Esophagus muscularis mucosa (tissue), 4 donors: ENCODE measurements at regions not wholly inside any gene's neighbourhood (a gene's known extent, or its start where the extent isn't known, plus 50 kb on each side); places are given as distances from the start of the nearest gene placed in this dataset.
"Not testable (repeated sequence)": the region's sequence is repeated elsewhere in the genome, so short reads cannot be mapped to it uniquely, and the experiment has no call there.

Source experiments
- DNase-seq: peaks from one replicate; pipeline ENCODE4 v3.0.0-alpha.2; 2017; ENCODE audit errors: extremely low spot score
- H3K27ac ChIP-seq, 4 donors: fragments of 200-600 bp; sonication (generic); replicated peaks in 1 of 4; 1 replicate in 3 of 4; 2 replicates in 1 of 4; pipeline ENCODE4 v1.5.1; 2016 to 2019; ENCODE audit warnings: mild to moderate bottlenecking in 1 of 4
- H3K27me3 ChIP-seq, 4 donors: fragments of 200-600 bp; sonication (generic); one replicate each; pipeline versions ENCODE4 v1.5.1 to v1.6.0; 2016 to 2019
- H3K36me3 ChIP-seq, 4 donors: fragments of 200-600 bp; sonication (generic); one replicate each; pipeline ENCODE4 v1.5.1; 2016 to 2019
- H3K4me1 ChIP-seq, 4 donors: fragments of 200-600 bp; sonication (generic); one replicate each; pipeline ENCODE4 v1.5.1; 2016 to 2019
- H3K4me3 ChIP-seq, 4 donors: fragments of 200-600 bp; sonication (generic); 1 replicate in 2 of 4; 2 replicates in 2 of 4; pipeline ENCODE4 v1.5.1; 2016 to 2019; ENCODE audit warnings: mild to moderate bottlenecking in 4 of 4, moderate library complexity in 1 of 4
- H3K9me3 ChIP-seq, 4 donors: fragments of 200-600 bp; sonication (generic); 1 replicate in 3 of 4; 2 replicates in 1 of 4; pipeline ENCODE4 v1.5.1; 2016 to 2019
- EP300 ChIP-seq: sonication (generic); formaldehyde crosslinking; IDR thresholded peaks from one replicate; pipeline ENCODE4 v1.6.1; 2017; ENCODE audit warnings: antibody characterized with exemption
- POLR2A ChIP-seq: fragments of 450-650 bp; IDR thresholded peaks from one replicate; pipeline ENCODE4 v1.6.1; 2017; ENCODE audit warnings: antibody characterized with exemption, moderate library complexity, mild to moderate bottlenecking, low read depth
- POLR2AphosphoS5 ChIP-seq, 2 donors: sonication (generic); formaldehyde crosslinking; IDR thresholded peaks; one replicate each; pipeline ENCODE4 v1.6.1; 2017; ENCODE audit warnings: antibody characterized with exemption in 2 of 2
- WGBS: methylation state at CpG from one replicate; pipeline ENCODE4 v1.1.5; 2018; 5-methylcytosine and 5-hydroxymethylcytosine counted together
- intact Hi-C: fragments of 100-400 bp; cut with DNase I; formaldehyde crosslinking; loops from one replicate; pipeline ENCODE4 v1.15.1; 2023
- TF ChIP-seq, protein P1 (sequence below), 3 experiments: fragments of 200-600 bp in 2 of 3; fragments of 450-650 bp in 1 of 3; sonication (generic) in 2 of 3; IDR thresholded peaks; one replicate each; pipeline ENCODE4 v1.5.1; 2017 to 2019; ENCODE audit warnings: antibody characterized with exemption in 3 of 3, mild to moderate bottlenecking in 2 of 3, moderate library complexity in 1 of 3

DNA sequence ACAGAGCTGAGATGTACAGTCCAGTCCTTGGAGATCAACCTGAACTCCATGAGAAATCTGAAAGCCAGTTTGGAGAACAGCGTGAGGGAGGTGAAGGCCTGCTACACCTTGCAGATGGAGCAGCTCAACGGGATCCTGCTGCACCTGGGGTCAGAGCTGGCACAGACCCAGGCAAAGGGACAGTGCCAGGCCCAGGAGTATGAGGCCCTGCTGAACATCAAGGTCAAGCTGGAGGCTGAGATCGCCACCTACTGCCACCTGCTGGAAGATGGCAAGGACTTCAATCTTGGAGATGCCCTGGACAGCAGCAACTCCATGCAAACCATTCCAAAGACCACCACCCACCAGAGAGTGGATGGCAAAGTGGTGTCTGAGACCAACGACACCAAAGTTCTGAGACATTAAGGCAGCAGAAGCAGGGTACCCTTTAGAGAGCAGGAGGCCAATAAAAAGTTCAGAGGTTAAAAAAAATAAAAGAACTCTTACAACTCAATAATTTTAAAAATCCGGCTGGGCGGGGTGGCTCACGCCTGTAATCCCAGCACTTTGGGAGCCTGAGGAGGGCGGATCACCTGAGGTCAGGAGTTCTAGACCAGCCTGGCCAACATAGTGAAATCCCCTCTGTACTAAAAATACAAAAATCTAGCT is 69.9 kb upstream of the RTL6 start:
- peaks cover 0 to 3% (median 0%) of the 10 kb centered on the region in 4 donors for H3K4me1 ChIP-seq
- DNase-seq, result no peak
- no peak overlapping the region for H3K4me3 ChIP-seq
- intact Hi-C loops, result loop anchor here (5.0 kb wide), 1 partner anchor 486 kb away; no protein-coding TSS in a partner anchor
- TF ChIP-seq, protein P1, sequence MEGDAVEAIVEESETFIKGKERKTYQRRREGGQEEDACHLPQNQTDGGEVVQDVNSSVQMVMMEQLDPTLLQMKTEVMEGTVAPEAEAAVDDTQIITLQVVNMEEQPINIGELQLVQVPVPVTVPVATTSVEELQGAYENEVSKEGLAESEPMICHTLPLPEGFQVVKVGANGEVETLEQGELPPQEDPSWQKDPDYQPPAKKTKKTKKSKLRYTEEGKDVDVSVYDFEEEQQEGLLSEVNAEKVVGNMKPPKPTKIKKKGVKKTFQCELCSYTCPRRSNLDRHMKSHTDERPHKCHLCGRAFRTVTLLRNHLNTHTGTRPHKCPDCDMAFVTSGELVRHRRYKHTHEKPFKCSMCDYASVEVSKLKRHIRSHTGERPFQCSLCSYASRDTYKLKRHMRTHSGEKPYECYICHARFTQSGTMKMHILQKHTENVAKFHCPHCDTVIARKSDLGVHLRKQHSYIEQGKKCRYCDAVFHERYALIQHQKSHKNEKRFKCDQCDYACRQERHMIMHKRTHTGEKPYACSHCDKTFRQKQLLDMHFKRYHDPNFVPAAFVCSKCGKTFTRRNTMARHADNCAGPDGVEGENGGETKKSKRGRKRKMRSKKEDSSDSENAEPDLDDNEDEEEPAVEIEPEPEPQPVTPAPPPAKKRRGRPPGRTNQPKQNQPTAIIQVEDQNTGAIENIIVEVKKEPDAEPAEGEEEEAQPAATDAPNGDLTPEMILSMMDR (IDR thresholded peaks at IDR 0.05), result peak; percentile 35 to 49 (median 41)
- TF ChIP-seq EP300, result no peak
- TF ChIP-seq POLR2A, result no peak
- H3K27ac ChIP-seq, result no peak overlapping the region
- 75% methylated on average over 6 of the region's 8 CpGs for WGBS
- no peaks in the 10 kb centered on the region for H3K27me3 ChIP-seq
- H3K9me3 ChIP-seq, result peaks cover 0 to 21% (median 15%) of the 10 kb centered on the region in 4 donors
- no peaks in the 10 kb centered on the region for H3K36me3 ChIP-seq

DNA sequence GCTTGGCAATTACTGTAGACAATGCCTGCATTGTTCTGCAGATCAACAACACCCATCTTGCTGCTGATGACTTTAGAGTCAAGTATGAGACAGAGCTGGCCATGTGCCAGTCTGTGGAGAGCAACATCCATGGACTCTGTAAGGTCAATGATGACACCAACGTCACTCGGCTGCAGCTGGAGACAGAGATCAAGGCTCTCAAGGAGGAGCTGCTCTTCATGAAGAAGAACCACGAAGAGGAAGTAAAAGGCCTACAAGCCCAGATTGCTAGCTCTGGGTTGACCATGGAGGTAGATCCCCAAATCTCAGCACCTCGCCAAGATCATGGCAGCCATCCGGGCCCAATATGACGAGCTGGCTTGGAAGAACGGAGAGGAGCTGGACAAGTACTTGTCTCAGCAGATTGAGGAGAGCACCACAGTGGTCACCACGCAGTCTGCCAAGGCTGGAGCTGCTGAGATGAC is 69.4 kb upstream of the RTL6 start:
- not testable (repeated sequence) for H3K27ac ChIP-seq, H3K4me1 ChIP-seq, H3K27me3 ChIP-seq, H3K4me3 ChIP-seq, H3K36me3 ChIP-seq, DNase-seq
- WGBS, result 89% methylated on average over 8 of the region's 8 CpGs
- intact Hi-C loops, result loop anchor here (5.0 kb wide), 1 partner anchor 485 kb away; no protein-coding TSS in a partner anchor
- H3K9me3 ChIP-seq, result peaks cover 0 to 21% (median 15%) of the 10 kb centered on the region in 4 donors

- DNase-seq, result no peak
- no peak for TF ChIP-seq POLR2A
- Histone ChIP-seq H3K27ac (no peak overlapping the region), H3K36me3 (no peaks in the 10 kb centered on the region), H3K9me3 (peaks cover 0 to 21% (median 15%) of the 10 kb centered on the region in 4 donors), H3K4me3 (no peak overlapping the region), H3K27me3 (no peaks in the 10 kb centered on the region), H3K4me1 (peaks cover 0 to 3% (median 0%) of the 10 kb centered on the region in 4 donors)
- intact Hi-C loops, result loop anchor here (5.0 kb wide), 1 partner anchor 485 kb away; no protein-coding TSS in a partner anchor
- 90% methylated on average over 16 of the region's 17 CpGs for WGBS
These were observed 68.9 kb upstream of the RTL6 start for GRCh38 chr22:44566911-44567310.

DNA sequence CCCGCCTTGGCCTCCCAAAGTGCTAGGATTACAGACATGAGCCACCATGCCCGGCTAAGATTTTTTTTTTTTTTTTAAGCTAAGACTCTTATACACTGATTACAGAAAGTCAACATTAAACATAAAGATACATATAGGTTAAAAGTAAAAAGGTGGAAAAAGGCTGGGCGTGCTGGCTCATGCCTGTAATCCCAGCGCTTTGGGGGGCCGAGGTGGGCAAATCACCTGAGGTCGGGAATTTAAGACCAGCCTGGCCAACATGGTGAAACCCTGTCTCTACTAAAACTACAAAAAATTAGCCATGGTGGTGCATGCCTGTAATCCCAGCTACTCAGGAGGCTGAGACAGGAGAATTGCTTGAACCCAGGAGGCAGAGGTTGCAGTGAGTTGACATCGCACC is 64.6 kb upstream of the RTL6 start:
- H3K4me1 ChIP-seq, DNase-seq, H3K27me3 ChIP-seq, intact Hi-C loops, H3K27ac ChIP-seq, H3K36me3 ChIP-seq, H3K4me3 ChIP-seq: not testable (repeated sequence)
- peaks cover 0 to 14% (median 10%) of the 10 kb centered on the region in 4 donors for H3K9me3 ChIP-seq
- 88% methylated on average over 7 of the region's 7 CpGs for WGBS

- H3K9me3 ChIP-seq, result peaks cover 0 to 14% (median 10%) of the 10 kb centered on the region in 4 donors
- H3K27me3 ChIP-seq, result no peaks in the 10 kb centered on the region
- H3K36me3 ChIP-seq, result no peaks in the 10 kb centered on the region
- WGBS, result 90% methylated on average over 6 of the region's 6 CpGs
- no peak for DNase-seq
- intact Hi-C loops, result no loop called here
- no peaks in the 10 kb centered on the region for H3K4me1 ChIP-seq
- no peak overlapping the region for H3K4me3 ChIP-seq
- no peak overlapping the region for H3K27ac ChIP-seq
- no peak for TF ChIP-seq POLR2AphosphoS5 (IDR thresholded peaks at IDR 0.05)
- TF ChIP-seq, protein P1 (IDR thresholded peaks at IDR 0.05), result no peak
- TF ChIP-seq POLR2A, result no peak
- TF ChIP-seq EP300, result no peak
These were observed 63.3 kb upstream of the RTL6 start for GRCh38 chr22:44561139-44561840.

- H3K4me1 ChIP-seq, DNase-seq, intact Hi-C loops, H3K9me3 ChIP-seq, H3K27me3 ChIP-seq, H3K27ac ChIP-seq, H3K36me3 ChIP-seq, H3K4me3 ChIP-seq: not testable (repeated sequence)
- WGBS, result 93% methylated on average over 7 of the region's 7 CpGs
These were observed 60.6 kb upstream of the RTL6 start for GRCh38 chr22:44558671-44559070.

DNA sequence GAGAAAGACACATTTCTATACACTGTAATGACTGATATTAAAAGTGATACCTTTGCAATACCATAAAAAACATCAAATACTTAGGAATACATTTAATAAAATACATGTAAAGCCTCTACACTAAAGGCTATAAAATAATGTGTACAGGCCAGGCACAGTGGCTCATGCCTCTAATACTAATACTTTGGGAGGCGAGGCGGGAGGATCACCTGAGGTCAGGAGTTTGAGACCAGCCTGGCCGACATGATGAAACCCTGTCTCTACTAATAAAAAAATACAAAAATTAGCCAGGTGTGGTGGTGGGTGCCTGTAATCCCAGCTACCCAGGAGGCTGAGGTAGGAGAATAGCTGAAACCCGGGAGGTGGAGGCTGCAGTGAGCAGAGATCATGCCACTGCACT is 59.8 kb upstream of the RTL6 start:
- H3K4me3 ChIP-seq, intact Hi-C loops, H3K36me3 ChIP-seq, H3K27ac ChIP-seq, H3K27me3 ChIP-seq, DNase-seq, H3K4me1 ChIP-seq, H3K9me3 ChIP-seq: not testable (repeated sequence)
- 83% methylated on average over 4 of the region's 4 CpGs for WGBS
